PC-3 (cell line): ENCODE measurements at regions not wholly inside any gene's neighbourhood (a gene's known extent, or its start where the extent isn't known, plus 50 kb on each side); places are given as distances from the start of the nearest gene placed in this dataset.

Source experiments
- ATAC-seq: fragments of 200-7000 bp; cut with Tn5 transposase; 2 replicates; pipeline ENCODE4 v1.9.1; 2020; ENCODE audit warnings: mild to moderate bottlenecking, moderate library complexity
- BruUV-seq: library from RNA; stranded (reverse); fragments of 400-500 nt; replicated peaks from 2 replicates; lab custom pipeline; 2021; lab: Mats Ljungman, UMichigan
- CTCF ChIA-PET: fragments of 300-600 bp; sonication (Branson Sonifier 250); formaldehyde crosslinking; loops from one replicate; lab custom pipeline; 2022; ENCODE audit warnings: antibody characterized with exemption; lab: Charles Lee
- POLR2A ChIA-PET: fragments of 300-600 bp; sonication (Branson Sonifier 250); formaldehyde crosslinking; loops from one replicate; lab custom pipeline; 2022; ENCODE audit warnings: antibody characterized with exemption; ENCODE audit not compliant: unreplicated experiment; lab: Charles Lee
- DNase-seq: peaks from one replicate; pipeline ENCODE4 v3.0.0-alpha.2; 2015
- H2AFZ ChIP-seq: fragments of 300-600 bp; sonication (generic); 2 replicates; pipeline ENCODE4 v1.6.0; 2016; ENCODE audit warnings: antibody characterized with exemption, low read length
- H3F3A ChIP-seq: fragments of 300-600 bp; sonication (generic); one replicate; pipeline ENCODE4 v1.6.0; 2017; ENCODE audit warnings: antibody characterized with exemption, low read length, control low read depth, mild to moderate bottlenecking; ENCODE audit not compliant: unreplicated experiment
- H3K27ac ChIP-seq: fragments of 300-600 bp; sonication (generic); 2 replicates; pipeline ENCODE4 v1.5.1; 2016; ENCODE audit warnings: mild to moderate bottlenecking, low read length
- H3K27me3 ChIP-seq: fragments of 300-600 bp; sonication (generic); 2 replicates; pipeline ENCODE4 v1.6.1; 2016; ENCODE audit warnings: low read length, mixed read lengths
- H3K36me3 ChIP-seq: fragments of 300-600 bp; sonication (generic); 2 replicates; pipeline ENCODE4 v1.6.1; 2016; ENCODE audit warnings: low read depth, mixed run types, low read length, mixed read lengths
- H3K4me1 ChIP-seq: fragments of 300-600 bp; sonication (generic); 2 replicates; pipeline ENCODE4 v1.5.1; 2016; ENCODE audit warnings: low read length; ENCODE audit not compliant: insufficient read depth
- H3K4me2 ChIP-seq: fragments of 300-600 bp; sonication (generic); 2 replicates; pipeline ENCODE4 v1.6.0; 2016; ENCODE audit warnings: low read length
- H3K4me3 ChIP-seq: fragments of 300-600 bp; sonication (generic); 2 replicates; pipeline ENCODE4 v1.5.1; 2016; ENCODE audit warnings: mild to moderate bottlenecking, low read length, mixed read lengths
- H3K79me2 ChIP-seq: fragments of 300-600 bp; sonication (generic); 2 replicates; pipeline ENCODE4 v1.6.1; 2017; ENCODE audit warnings: low read length, mixed read lengths
- H3K9ac ChIP-seq: fragments of 300-600 bp; sonication (generic); 2 replicates; pipeline ENCODE4 v1.6.0; 2016; ENCODE audit warnings: mild to moderate bottlenecking, low read length
- H3K9me2 ChIP-seq: fragments of 300-600 bp; sonication (generic); replicated peaks from 2 replicates; pipeline ENCODE4 v1.6.1; 2016; ENCODE audit warnings: mixed run types, low read length, mixed read lengths
- H3K9me3 ChIP-seq: fragments of 300-600 bp; sonication (generic); 2 replicates; pipeline ENCODE4 v1.6.1; 2016; ENCODE audit warnings: low read length, mixed read lengths
- H4K20me1 ChIP-seq: fragments of 300-600 bp; sonication (generic); 2 replicates; pipeline ENCODE4 v1.6.1; 2016; ENCODE audit warnings: low read length, mixed read lengths
- CTCF ChIP-seq: fragments of 300-600 bp; sonication (generic); conservative IDR thresholded peaks from 2 replicates; pipeline ENCODE4 v1.5.1; 2017; ENCODE audit warnings: antibody characterized with exemption, low read depth, mild to moderate bottlenecking, low read length
- EZH2 ChIP-seq: fragments of 300-600 bp; sonication (generic); IDR thresholded peaks from one replicate; pipeline ENCODE4 v1.6.1; 2017; ENCODE audit warnings: antibody characterized with exemption, mild to moderate bottlenecking, low read length; ENCODE audit not compliant: unreplicated experiment
- EZH2phosphoT487 ChIP-seq: fragments of 300-600 bp; sonication (generic); IDR thresholded peaks from 2 replicates; pipeline ENCODE4 v1.6.1; 2018; ENCODE audit warnings: mild to moderate bottlenecking, antibody characterized with exemption, low read length, borderline replicate concordance
- intact Hi-C: fragments of 100-400 bp; cut with micrococcal nuclease; formaldehyde crosslinking; loops from 2 replicates; pipeline ENCODE4 v1.9.0; 2023

- CTCF ChIA-PET, result no interaction called here
- no peak for ATAC-seq
- 0 out of 2 replicates have a peak, but pooled peaks cover 7% of the 10 kb centered on the region for H3K27me3 ChIP-seq
- H3K27ac ChIP-seq, result no peak overlapping the region
- 0 out of 2 replicates have a peak, but pooled peaks have one; percentile 6 for TF ChIP-seq CTCF
- TF ChIP-seq EZH2, result no peak
- TF ChIP-seq EZH2phosphoT487, result no peak
- no peaks in the 10 kb centered on the region for H3K9me3 ChIP-seq
- H3K79me2 ChIP-seq, result no peaks in the 10 kb centered on the region
- no peak overlapping the region for H3K4me3 ChIP-seq
- POLR2A ChIA-PET, result no interaction called here
- intact Hi-C loops, result no loop called here
- H3K9ac ChIP-seq, result no peak overlapping the region
- H3K4me2 ChIP-seq, result no peak overlapping the region
- no TSS peak for BruUV-seq
- H4K20me1 ChIP-seq, result no peaks in the 10 kb centered on the region
- no peak overlapping the region for H2AFZ ChIP-seq
- no peaks in the 10 kb centered on the region for H3K4me1 ChIP-seq
- no peaks in the 10 kb centered on the region for H3K9me2 ChIP-seq
- no peaks in the 10 kb centered on the region for H3F3A ChIP-seq
- no peaks in the 10 kb centered on the region for H3K36me3 ChIP-seq
- no peak for DNase-seq
Measured at GRCh38 chr2:59774821-59775433, 778.5 kb downstream of the BCL11A start.

- ATAC-seq (no peak), DNase-seq (no peak)
- Histone ChIP-seq H3K4me1 (no peaks in the 10 kb centered on the region), H3K27ac (no peak overlapping the region), H3K27me3 (0 out of 2 replicates have a peak, but pooled peaks cover 7% of the 10 kb centered on the region), H3F3A (no peaks in the 10 kb centered on the region), H3K79me2 (no peaks in the 10 kb centered on the region), H3K9me3 (no peaks in the 10 kb centered on the region), H3K4me2 (no peak overlapping the region), H3K4me3 (no peak overlapping the region), H3K36me3 (no peaks in the 10 kb centered on the region), H4K20me1 (no peaks in the 10 kb centered on the region), H2AFZ (no peak overlapping the region), H3K9me2 (no peaks in the 10 kb centered on the region), H3K9ac (no peak overlapping the region)
- ChIA-PET CTCF (no interaction called here), POLR2A (no interaction called here)
- intact Hi-C loops, result no loop called here
- no TSS peak for BruUV-seq
- TF ChIP-seq EZH2, result no peak
- no peak for TF ChIP-seq CTCF
- TF ChIP-seq EZH2phosphoT487, result no peak
Measured at GRCh38 chr2:59770651-59771050, 782.8 kb downstream of the BCL11A start.

GRCh38 chr2:59761966-59762365 is 791.5 kb downstream of the BCL11A start:
- H3K9me3 ChIP-seq, result no peaks in the 10 kb centered on the region
- no peaks in the 10 kb centered on the region for H3K79me2 ChIP-seq
- ChIA-PET POLR2A (no interaction called here), CTCF (no interaction called here)
- H3K36me3 ChIP-seq, result no peaks in the 10 kb centered on the region
- TF ChIP-seq CTCF (no peak), EZH2 (no peak), EZH2phosphoT487 (no peak)
- H3K27ac ChIP-seq, result no peak overlapping the region
- no TSS peak for BruUV-seq
- H2AFZ ChIP-seq, result no peak overlapping the region
- no peaks in the 10 kb centered on the region for H4K20me1 ChIP-seq
- H3K9ac ChIP-seq, result no peak overlapping the region
- ATAC-seq (no peak), DNase-seq (no peak)
- H3F3A ChIP-seq, result no peaks in the 10 kb centered on the region
- H3K4me2 ChIP-seq, result no peak overlapping the region
- H3K4me3 ChIP-seq, result no peak overlapping the region
- no peaks in the 10 kb centered on the region for H3K4me1 ChIP-seq
- no peaks in the 10 kb centered on the region for H3K9me2 ChIP-seq
- intact Hi-C loops, result no loop called here
- no peaks in the 10 kb centered on the region for H3K27me3 ChIP-seq
